ENCODE measurements at regions not wholly inside any gene's neighbourhood (a gene's known extent, or its start where the extent isn't known, plus 50 kb on each side); places are given as distances from the start of the nearest gene placed in this dataset.

GRCh38 chr11:36743039-36743438, 145.0 kb upstream of the RAG2 start:
- TF ChIP-seq E2F1 (CRISPR knock-in tag; IDR thresholded peaks at IDR 0.05) = no peak
- no peak for TF ChIP-seq ATF2 (CRISPR knock-in tag; IDR thresholded peaks at IDR 0.05; ENCODE audit: borderline replicate concordance, low read depth)
- no peak for TF ChIP-seq CTCF (IDR thresholded peaks at IDR 0.05)
- no peak for TF ChIP-seq OVOL2 (CRISPR knock-in tag; IDR thresholded peaks at IDR 0.05; ENCODE audit: borderline replicate concordance)
- TF ChIP-seq ATF3 (CRISPR knock-in tag; conservative IDR thresholded peaks at IDR 0.05) = no peak

Measured in WTC11 (cell line).